SK-N-DZ (cell line): ENCODE measurements at regions not wholly inside any gene's neighbourhood (a gene's known extent, or its start where the extent isn't known, plus 50 kb on each side); places are given as distances from the start of the nearest gene placed in this dataset.

Experiments
- DNase-seq: peaks from one replicate; pipeline ENCODE4 v3.0.0-alpha.2; 2015; ENCODE audit warnings: low spot score

- DNase-seq, result no peak
These were observed 51.7 kb upstream of the ZNF599 start for GRCh38 chr19:34824686-34825085.
